ENCODE measurements at regions not wholly inside any gene's neighbourhood (a gene's known extent, or its start where the extent isn't known, plus 50 kb on each side); places are given as distances from the start of the nearest gene placed in this dataset.

DNA sequence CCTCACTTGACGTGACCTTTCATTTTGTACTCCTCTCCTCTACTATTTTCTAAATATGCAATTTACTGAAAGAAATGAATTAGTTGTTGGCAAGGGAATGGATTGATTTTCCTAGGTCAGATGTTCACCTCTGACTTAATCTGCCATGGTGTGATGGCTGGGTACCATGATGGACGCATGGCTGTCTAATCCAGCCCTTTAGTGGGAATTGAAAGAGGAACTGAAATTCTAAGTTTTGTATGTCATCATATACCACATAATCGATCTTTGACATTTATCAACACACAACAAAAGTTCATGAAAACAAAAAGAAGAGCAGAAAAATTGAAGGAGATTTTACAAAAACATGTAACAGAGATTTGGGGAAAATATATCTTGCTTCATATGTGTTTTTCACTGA, 331.3 kb upstream of the SNX7 start:
- no peak for DNase-seq (ENCODE audit: low read depth in 3 of 3)

DNA sequence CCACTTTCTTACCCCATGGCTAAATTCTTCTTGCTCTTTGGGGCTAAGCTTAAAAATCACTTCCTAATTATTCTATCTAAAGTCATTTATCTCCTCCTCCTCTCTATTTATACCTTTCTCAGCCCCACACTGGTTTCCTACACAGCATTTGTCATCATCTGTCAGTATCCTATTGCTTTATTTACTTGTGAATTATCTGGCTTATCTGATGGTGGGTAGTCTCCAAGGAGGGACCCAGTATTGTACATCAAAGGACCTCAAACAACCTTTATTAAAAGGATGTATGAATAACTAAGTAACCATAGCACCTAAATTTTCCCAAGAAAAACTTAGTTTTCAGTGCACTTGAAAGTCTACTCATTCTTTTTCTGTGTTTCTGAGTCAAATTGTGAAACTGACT, 332.7 kb upstream of the SNX7 start:
- no peak for DNase-seq (ENCODE audit: low read depth in 3 of 3)

DNA sequence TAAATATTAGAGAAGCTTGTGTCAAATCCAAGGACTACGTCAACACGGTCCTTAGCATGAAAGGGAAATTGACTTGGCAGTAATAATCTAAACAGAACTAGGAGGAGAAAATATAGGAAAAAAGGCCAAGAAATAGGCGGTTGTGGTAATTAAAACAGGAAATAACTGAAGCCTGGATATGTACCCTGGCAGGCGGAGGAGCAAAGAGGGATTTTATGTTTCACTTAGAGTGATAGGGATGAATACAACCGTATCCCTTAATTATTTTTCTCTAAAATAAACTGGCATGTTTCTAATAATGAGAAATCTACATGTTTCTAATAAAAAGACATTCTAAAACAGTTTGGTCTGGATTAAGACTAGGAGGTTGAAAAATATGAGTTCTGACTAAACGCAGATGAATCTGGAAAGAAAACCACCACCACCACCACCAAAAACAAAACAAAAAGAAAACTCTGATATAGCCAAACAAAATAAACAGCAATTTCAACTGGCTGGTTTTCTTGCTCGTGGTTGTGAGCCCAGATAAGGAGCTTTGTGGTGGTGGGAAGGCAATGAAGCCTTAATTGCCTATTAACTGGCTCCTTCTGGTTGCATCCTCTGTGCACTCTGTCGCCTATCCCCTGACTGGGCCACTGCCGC, 334.2 kb upstream of the SNX7 start:
- DNase-seq (ENCODE audit: low read depth in 3 of 3) = no peak

DNA sequence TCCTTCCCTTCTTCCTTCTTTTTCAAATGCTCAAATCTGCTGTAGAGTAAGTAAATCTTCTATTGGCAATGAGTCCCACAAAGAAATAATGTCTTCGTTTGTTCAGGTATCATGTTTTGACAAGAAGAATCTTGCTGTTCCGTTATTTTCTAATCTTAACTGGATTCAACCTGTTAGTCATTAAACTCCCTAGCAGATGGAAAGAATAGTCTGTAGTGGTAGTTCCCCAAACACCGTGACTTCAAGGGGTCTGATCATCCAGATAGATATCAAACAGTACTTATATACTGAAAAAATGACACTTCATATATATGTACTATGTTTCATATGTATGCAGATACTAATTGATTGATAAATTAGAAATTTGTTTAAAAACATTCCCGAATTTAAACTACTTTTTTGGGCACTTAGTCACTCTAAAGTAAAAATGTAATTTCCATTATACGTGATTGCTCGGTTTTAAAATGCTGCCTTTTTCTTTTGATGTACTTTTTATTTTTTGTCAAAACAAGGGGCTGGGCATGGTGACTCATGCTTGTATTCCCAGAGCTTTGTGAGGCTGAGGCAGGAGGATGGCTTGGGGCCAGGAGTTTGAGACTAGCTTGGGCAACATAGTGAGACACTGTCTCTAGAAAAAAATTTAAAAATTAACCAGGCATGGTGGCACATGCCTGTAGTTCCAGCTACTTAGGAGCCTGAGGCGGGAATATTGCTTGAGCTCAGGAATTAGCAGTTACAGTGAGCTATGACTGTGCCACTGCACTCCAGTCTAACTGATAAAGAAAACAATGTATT, 335.7 kb upstream of the SNX7 start:
- DNase-seq (ENCODE audit: low read depth in 3 of 3) = no peak

- no peak for DNase-seq (ENCODE audit: low read depth in 3 of 3)
Measured at GRCh38 chr1:98323906-98324358, 337.6 kb upstream of the SNX7 start.

DNA sequence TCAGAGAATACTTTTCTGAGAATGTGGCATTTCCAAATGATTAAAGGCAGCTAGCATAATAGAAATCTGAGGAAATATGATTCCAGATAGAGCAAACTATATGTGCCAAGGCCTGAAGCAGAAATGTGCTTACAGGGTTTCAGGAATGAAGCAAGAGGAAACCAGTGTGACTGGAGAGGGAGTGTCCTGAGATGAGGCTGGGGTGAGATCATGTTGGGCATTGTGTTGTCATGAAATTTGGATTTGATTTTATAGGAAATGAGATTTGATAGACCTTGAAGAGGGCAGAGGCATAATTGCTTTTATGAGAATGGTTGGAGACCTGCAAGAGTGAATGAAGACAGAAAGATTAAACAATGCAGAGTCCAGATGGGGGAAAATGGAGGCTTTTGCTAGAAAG, 338.1 kb upstream of the SNX7 start:
- DNase-seq (ENCODE audit: low read depth in 3 of 3) = no peak

DNA sequence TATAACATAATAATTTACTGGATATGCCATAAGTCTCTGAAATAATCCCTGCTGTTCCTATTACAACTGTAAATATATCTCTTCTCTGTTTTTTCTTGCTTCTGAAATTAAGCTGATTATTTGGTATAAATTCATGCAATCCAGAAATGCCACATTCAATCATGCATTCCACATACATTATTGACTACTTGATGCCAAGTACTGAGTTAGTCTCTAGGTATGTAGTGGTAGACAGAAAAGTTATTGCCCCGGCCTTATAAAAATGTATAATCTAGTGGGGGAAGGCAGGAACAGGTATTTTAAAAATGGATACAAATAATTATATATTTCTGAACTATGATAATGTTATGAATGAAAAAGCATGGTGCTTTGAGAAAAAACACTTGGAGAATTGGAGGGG, 338.6 kb upstream of the SNX7 start:
- no peak for DNase-seq (ENCODE audit: low read depth in 3 of 3)

DNA sequence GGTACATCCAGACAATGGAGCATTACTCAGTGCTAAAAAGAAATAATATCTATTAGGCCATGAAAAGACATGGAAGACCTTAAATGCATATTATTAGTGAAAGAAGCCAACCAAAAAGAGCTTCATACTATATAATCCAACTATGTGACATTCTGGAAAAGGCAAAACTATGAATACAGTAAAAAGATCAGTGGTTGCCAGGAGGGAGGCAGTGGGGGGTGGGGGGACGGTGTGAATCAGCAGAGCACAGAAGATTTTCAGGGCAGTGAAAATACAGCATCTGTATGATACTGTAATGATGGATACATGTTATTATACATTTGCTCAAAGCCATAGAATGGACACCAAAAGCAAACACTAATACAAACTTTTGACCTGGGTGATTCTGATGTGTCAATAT, 339.4 kb upstream of the SNX7 start:
- DNase-seq (ENCODE audit: low read depth in 3 of 3) = no peak

DNA sequence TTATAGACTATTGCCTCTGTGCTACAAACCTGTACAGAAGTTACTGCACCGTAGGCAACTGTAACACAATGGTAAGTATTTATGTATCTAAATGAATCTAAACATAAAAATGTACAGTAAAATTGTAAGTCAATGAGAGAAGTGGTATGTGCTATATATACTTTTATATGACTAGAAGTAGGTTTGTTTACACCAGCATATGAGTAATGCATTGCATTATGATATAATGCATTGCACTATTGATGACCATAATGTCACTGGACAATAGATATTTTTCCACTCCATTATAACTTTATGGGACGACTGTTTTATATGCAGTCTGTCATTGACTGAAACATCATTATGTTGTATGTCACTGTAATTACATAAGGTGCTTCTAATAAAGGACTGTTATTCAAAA, 340.3 kb upstream of the SNX7 start:
- no peak for DNase-seq (ENCODE audit: low read depth in 3 of 3)

- no peak for DNase-seq (ENCODE audit: low read depth in 3 of 3)
Measured at GRCh38 chr1:98316286-98316905, 345.1 kb upstream of the SNX7 start.

GRCh38 chr1:98315309-98315708, 346.2 kb upstream of the SNX7 start:
- DNase-seq (ENCODE audit: low read depth in 3 of 3) = no peak

GRCh38 chr1:98314601-98315000, 346.9 kb upstream of the SNX7 start:
- DNase-seq (ENCODE audit: low read depth in 3 of 3) = no peak

DNA sequence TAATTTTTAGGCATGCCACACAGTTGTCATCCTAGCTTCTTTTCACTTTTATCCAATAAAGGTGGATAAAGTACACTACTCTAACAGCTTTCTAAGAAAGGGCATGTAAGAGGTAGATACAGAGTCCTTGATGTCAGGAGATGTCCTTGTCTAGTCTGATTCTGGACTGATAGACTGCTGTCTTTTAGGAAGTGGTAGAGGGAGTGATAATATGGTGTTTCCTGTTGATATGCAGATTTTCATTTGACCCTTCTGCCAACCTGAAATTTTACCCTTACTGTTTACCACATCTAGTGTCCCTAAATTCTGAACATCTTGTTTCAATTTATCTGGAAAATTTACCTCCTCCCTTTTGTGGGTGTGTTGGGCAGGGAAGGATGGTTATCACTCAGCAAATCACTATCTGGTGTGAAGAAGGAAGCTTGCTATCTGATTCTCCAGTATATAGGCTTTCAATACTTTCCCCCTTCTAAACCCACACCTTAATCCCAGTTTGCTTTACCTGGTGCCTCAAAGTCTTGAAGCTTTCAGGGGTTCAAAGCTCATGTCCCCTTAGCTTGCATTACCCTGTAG, 354.9 kb upstream of the SNX7 start:
- no peak for DNase-seq (ENCODE audit: low read depth in 3 of 3)

- DNase-seq (ENCODE audit: low read depth in 3 of 3) = no peak
Measured at GRCh38 chr1:98305362-98305761, 356.2 kb upstream of the SNX7 start.

DNA sequence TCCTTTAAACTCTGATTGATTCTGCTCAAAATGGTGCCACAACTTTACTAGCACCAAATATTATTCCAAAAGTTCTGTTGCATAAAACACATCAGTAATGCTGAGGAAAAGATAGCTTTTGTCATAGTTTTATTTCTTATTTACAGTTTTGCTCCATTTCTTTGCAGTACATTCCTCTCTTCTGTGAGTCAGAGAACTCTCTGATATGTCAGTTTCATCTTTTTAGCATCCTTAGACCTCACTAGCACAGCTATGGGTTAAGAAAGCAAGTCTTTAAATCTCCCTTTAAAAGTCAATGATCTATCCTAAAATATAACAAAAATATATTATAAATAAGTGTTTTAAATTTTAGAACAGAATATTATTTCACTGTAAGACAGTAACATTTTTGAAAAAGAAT, 356.6 kb upstream of the SNX7 start:
- no peak for DNase-seq (ENCODE audit: low read depth in 3 of 3)

GRCh38 chr1:98299861-98300260, 361.7 kb upstream of the SNX7 start:
- DNase-seq (ENCODE audit: low read depth in 3 of 3) = no peak

GRCh38 chr1:98299313-98299712, 362.2 kb upstream of the SNX7 start:
- no peak for DNase-seq (ENCODE audit: low read depth in 3 of 3)

DNA sequence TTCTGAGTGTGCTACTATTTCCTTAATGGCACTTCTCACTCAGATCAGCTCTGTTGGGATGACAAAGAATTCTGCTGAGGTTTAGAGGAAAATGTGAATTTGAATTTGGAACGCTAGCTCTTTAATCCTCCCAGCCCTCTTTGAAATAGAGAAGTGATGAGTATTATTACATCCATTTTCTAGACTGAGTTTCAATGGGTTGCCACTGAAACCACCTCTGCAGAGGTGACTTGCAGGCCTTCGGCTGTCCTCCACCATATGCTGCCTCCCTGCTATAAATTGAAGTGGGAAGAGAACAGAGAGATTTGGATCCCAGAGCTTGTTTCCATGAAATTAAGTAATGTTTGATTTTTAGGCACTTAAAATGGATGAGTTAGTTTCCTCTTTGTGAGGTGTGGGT, 363.2 kb upstream of the SNX7 start:
- DNase-seq (ENCODE audit: low read depth in 3 of 3) = no peak

- no peak for DNase-seq (ENCODE audit: low read depth in 3 of 3)
Measured at GRCh38 chr1:98296681-98297080, 364.8 kb upstream of the SNX7 start.

DNA sequence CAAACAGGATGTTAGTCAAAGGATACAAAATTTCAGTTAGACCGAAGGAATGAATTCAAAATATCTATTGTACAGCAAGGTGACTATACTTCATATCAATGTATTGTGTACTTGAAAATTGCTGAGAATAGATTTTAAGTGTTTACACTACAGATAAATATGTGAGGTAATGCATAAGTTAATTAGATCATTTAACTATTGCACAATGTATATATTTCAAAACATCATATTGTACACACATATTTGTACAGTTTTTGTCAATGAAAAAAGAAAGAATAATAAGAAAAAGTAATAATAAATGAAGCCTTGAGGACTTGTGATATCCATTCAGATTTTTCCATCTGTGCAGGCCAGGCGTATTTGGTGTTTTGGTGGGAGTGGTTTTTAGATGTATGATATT, 367.4 kb upstream of the SNX7 start:
- no peak for DNase-seq (ENCODE audit: low read depth in 3 of 3)

DNA sequence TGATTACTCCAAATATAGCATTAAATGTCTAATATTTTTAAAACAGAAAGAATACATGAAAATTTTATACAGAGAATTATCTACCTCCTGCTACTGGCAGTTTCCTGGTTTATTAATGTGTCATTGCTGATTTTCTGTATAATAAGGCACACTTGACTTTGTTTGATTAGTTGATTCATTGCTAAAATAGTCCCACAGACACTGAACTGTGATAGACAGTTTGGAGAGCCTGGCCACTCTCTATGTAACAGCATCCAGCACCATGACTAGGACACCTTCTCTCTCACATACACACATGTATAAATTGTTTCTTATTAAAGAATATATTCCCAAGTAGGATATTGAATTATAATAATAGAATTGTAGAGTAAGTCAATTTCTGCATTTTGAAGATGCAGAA, 368.5 kb upstream of the SNX7 start:
- DNase-seq (ENCODE audit: low read depth in 3 of 3) = no peak

GRCh38 chr1:98289311-98289710, 368.5 kb upstream of the DPYD start:
- no peak for DNase-seq (ENCODE audit: low read depth in 3 of 3)

- DNase-seq (ENCODE audit: low read depth in 3 of 3) = no peak
Measured at GRCh38 chr1:98288494-98288893, 367.7 kb upstream of the DPYD start.

All from stimulated activated CD4-positive, alpha-beta T cell treated with anti-CD3 and anti-CD28 coated beads, TNF-alpha, amount 100 ng/mL, for 48 hours (primary cell).